Coronary artery (tissue), 2 donors: ENCODE measurements at regions not wholly inside any gene's neighbourhood (a gene's known extent, or its start where the extent isn't known, plus 50 kb on each side); places are given as distances from the start of the nearest gene placed in this dataset.
"Not testable (repeated sequence)": the region's sequence is repeated elsewhere in the genome, so short reads cannot be mapped to it uniquely, and the experiment has no call there.

Source experiments
- DNase-seq: peaks from one replicate; pipeline ENCODE4 v3.0.0-alpha.2; 2017; ENCODE audit warnings: low spot score
- H3K27ac ChIP-seq, 2 donors: fragments of 200-600 bp; sonication (generic); one replicate each; pipeline ENCODE4 v1.5.1; 2016 to 2019
- H3K4me3 ChIP-seq: fragments of 200-600 bp; sonication (generic); 2 replicates; pipeline ENCODE4 v1.5.1; 2016; ENCODE audit warnings: mild to moderate bottlenecking, moderate library complexity
- TF ChIP-seq, protein P1 (sequence below): fragments of 200-600 bp; sonication (generic); IDR thresholded peaks from one replicate; pipeline ENCODE4 v1.5.1; 2019; ENCODE audit warnings: antibody characterized with exemption

DNA sequence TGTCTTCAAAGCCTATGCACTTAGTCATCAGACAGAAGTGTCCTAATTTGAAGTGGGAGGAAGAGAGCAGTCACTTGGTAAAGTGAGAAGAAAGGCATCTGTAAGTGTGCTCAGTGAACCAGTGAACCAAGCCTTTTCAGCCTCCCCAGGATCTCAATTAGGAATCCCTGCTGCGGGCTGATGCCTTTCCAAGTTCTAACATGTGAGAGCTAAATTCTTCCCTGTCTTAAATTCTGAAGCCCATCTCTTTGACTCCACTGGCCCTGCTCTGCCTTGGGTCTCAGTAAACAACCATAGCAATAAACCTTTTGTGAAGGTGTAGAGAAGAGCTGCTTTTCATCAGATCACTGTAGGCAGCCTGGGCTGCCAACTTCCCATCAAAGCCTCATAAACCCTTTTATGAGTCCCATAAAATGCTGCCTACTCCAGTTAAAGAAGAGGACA, 701.2 kb upstream of the LCORL start:
- Histone ChIP-seq H3K4me3 (no peak overlapping the region), H3K27ac (no peak overlapping the region)
- DNase-seq: no peak
- TF ChIP-seq, protein P1, sequence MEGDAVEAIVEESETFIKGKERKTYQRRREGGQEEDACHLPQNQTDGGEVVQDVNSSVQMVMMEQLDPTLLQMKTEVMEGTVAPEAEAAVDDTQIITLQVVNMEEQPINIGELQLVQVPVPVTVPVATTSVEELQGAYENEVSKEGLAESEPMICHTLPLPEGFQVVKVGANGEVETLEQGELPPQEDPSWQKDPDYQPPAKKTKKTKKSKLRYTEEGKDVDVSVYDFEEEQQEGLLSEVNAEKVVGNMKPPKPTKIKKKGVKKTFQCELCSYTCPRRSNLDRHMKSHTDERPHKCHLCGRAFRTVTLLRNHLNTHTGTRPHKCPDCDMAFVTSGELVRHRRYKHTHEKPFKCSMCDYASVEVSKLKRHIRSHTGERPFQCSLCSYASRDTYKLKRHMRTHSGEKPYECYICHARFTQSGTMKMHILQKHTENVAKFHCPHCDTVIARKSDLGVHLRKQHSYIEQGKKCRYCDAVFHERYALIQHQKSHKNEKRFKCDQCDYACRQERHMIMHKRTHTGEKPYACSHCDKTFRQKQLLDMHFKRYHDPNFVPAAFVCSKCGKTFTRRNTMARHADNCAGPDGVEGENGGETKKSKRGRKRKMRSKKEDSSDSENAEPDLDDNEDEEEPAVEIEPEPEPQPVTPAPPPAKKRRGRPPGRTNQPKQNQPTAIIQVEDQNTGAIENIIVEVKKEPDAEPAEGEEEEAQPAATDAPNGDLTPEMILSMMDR: no peak

DNA sequence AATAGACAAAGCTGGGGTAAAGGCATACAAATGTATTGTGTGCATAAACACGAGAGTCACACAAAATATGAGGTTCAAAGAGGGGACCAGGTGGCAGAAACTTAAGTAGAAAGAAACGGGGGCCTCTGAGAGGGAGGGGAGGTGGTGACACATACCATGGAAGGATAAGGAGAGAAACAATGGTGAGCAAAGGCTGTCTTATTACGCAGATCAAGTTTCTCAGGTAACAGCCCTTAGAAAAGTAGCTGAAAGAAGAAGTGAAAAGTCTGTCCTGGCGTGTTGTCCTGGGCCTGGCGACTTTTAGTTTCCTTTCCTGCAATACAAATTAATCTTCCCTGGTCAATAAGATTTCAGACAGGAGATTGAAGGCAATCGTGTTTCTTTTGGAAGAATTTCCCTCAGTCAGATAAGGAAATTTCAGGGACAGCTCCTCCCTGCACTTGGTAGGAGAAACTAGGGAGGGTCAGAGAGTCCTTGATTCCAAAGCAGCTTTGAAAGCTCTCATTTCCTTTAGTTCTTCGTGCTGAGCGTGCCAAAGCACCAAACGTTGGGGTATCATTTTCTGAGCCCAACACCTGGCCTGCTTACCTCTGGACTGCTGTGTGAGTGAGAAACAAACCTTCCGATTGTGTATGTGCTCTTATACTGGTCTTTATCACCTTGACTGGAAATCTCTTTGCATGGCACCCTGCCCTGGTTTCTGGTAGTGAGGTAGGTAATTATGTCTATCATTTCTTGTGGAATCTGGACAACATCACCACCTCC, 676.7 kb upstream of the LCORL start:
- TF ChIP-seq, protein P1: no peak
- Histone ChIP-seq H3K4me3 (no peak overlapping the region), H3K27ac (no peak overlapping the region)
- no peak for DNase-seq

DNA sequence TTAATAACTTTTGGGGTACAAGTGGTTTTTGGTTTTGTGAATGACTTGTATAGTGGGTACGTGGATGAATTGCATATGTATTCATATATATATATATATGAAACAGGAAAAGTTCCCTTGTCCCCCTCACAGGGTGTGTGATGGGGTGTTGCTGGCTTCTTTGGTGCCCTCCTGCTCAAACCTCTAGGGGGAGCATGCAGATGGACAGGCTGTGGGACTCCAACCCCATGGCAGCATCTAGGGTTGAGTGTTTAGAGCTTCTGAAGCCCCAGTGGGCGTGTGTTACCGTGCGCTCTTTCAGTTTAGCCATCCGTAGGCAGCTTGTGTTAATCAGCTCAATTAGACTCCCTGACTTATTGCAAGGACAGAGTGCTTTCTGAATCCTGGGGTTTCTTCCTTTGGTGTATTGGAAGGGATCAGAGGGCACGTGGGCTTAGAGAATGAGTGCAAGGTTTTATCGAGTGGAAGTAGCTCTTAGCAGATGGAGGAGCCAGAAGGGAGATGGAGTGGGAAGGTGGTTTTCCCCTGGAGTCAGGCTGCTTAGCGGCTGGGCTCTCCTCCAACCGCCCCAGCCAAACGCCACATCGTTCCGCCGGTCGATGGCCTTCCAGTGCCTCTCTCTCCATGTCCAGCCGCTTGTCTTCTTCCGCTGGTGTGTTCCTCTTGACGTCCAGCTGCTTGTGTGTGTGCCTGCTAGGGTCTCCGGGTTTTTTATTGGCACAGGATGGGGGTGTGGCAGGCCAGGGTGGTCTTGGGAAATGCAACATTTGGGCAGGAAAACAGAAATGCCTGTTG, 674.4 kb upstream of the LCORL start:
- TF ChIP-seq, protein P1: no peak
- H3K27ac ChIP-seq: no peak overlapping the region
- H3K4me3 ChIP-seq: no peak overlapping the region
- DNase-seq: no peak

DNA sequence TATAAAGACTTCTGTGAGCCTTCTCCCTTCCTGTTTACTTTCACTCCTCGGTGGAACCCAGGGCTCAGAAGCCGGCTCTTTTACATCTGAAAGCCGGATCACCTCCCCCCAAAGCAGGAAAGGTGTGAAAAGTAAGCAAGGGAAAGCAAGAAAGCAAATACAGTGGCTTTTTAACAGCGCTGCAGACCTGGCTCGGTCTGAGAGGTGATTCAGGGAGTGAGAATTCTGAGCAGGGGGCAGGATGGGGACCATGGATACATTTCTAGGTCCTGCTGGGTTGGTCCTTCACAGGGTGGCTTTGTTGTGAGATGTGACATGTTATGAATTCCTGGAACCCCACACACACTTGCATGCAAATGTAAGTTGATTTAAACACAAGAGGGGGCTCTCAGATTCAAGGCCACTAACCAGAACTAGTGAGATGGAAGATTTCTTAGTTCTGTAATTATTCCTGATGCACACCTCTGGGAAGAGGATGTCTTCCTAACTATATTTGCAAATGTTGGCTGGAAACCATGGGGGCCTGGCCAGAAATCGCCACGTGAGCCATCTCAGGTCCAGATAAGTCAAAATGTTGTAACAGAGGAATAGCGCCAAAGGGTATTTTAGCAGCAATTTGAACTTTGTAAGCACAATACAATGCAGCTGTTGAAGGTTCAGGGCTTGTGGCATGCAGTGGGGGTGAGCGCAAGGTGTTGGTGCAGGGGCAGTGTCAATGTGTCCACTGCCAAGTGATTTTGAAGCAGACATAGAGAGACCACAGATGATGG, 670.1 kb upstream of the LCORL start:
- TF ChIP-seq, protein P1: no peak
- DNase-seq: no peak
- H3K27ac ChIP-seq: no peak overlapping the region
- H3K4me3 ChIP-seq: no peak overlapping the region

DNA sequence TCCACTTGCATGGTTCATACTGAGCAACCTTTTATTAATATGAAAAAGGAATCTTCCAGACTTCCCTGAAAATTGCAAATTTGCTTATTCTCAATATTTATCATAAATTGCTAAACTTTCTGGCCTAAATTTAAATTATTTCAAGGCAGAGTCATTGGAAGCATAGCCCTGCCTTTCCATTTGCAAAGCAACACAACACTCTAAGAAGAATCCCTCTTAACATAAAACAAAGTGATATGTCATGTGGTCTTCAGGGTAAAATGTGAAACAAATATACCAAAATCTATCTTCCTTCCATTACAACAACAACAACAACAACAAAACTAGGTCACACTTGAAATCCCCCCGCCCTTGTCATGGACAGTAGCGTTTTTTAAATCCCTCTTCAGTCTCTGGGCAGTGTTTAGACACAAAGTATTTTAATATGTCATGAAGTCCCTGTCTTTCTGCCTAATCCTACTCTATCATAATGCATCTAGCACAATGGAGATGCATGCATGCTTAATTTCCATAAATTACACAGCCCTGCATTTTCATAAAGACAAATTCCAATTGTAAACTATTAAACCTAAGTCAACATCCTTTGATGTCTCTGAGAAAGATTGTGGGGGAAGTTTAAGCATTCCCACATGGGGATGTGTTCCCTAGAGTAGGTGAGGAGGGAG, 668.9 kb upstream of the LCORL start:
- TF ChIP-seq, protein P1: no peak
- Histone ChIP-seq H3K4me3 (no peak overlapping the region), H3K27ac (no peak overlapping the region)
- DNase-seq: no peak

DNA sequence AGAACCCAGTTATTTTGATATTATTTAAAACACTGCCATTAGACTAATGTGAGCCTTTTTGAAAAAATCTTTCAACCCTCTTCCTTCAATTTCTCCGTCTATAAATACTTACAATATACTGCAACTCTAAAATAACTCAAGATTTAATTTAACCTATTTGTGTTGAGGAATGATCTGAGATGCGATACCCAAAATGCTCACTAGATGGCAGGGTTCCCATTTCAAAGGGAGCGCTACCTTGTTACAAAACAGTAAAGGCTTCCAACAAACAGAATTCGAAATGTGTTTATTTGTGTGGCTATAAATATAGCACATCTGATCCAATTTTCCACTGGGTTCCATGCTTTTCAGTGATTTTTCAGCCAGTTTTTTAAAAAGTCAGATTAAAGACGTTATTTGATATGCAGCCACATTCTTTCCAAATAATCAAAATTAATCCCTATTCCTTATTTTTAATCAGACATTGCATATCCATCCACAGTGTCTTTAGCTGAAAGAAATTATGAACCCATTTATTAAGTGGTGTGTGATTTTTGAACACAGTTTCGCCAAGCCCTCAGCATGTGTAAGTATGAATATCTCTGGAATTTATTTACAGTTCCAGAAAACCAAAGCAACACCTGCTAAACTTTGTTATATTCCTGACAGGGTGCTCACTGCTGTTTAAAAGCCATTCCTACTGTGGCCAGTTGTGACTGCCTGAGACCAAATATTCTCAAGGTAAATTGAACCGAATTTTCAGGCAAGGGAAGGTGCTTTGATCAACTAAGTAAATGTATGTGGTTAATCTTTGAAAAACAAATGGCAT, 668.0 kb upstream of the LCORL start:
- H3K27ac ChIP-seq: no peak overlapping the region
- TF ChIP-seq, protein P1: peak; percentile 54
- no peak overlapping the region for H3K4me3 ChIP-seq
- DNase-seq: no peak

DNA sequence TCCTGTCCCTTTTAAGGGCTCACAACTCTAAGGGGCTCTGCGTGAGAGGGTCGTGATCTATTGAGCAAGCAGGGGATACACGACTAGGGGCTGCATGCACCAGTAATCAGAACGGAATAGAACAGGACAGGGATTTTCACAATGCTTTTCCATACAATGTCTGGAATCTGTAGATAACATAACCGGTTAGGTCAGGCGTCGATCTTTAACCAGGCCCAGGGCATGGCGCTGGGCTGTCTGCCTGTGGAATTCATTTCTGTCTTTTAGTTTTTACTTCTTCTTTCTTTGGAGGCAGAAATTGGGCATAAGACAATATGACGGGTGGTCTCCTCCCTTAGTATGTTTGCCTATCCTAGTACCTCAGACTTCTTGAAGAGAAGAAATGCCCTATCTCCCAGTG, 666.8 kb upstream of the LCORL start:
- not testable (repeated sequence) for H3K27ac ChIP-seq, H3K4me3 ChIP-seq, DNase-seq
